WERI-Rb-1 (cell line): ENCODE measurements at regions not wholly inside any gene's neighbourhood (a gene's known extent, or its start where the extent isn't known, plus 50 kb on each side); places are given as distances from the start of the nearest gene placed in this dataset.

Experiments used
- DNase-seq: peaks from one replicate; pipeline ENCODE4 v3.0.0-alpha.2; 2020
- H3K27ac ChIP-seq: fragments of 250-450 bp; sonication (Bioruptor Pico); 2 replicates; pipeline ENCODE4 v1.5.1; 2020; ENCODE audit warnings: mild to moderate bottlenecking, moderate library complexity
- H3K27me3 ChIP-seq: fragments of 250-450 bp; sonication (Bioruptor Pico); 2 replicates; pipeline ENCODE4 v1.5.1; 2021; ENCODE audit warnings: mild to moderate bottlenecking, low read depth, moderate library complexity; ENCODE audit not compliant: insufficient read depth, severe bottlenecking
- H3K36me3 ChIP-seq: fragments of 250-450 bp; sonication (Bioruptor Pico); 2 replicates; pipeline ENCODE4 v1.5.1; 2020; ENCODE audit warnings: mild to moderate bottlenecking, moderate library complexity
- H3K4me3 ChIP-seq: 2 replicates; pipeline ENCODE4 v1.5.1; 2011; ENCODE audit warnings: low read depth, mild to moderate bottlenecking, control low read depth, low read length
- H3K9me3 ChIP-seq: fragments of 250-450 bp; sonication (Bioruptor Pico); 2 replicates; pipeline ENCODE4 v1.5.1; 2021; ENCODE audit warnings: mild to moderate bottlenecking, moderate library complexity; ENCODE audit not compliant: severe bottlenecking
- TF ChIP-seq, protein P1 (sequence below): IDR thresholded peaks from 2 replicates; pipeline ENCODE4 v1.5.1; 2011; ENCODE audit warnings: low read depth, mild to moderate bottlenecking, control low read depth, inconsistent platforms, low read length

DNA sequence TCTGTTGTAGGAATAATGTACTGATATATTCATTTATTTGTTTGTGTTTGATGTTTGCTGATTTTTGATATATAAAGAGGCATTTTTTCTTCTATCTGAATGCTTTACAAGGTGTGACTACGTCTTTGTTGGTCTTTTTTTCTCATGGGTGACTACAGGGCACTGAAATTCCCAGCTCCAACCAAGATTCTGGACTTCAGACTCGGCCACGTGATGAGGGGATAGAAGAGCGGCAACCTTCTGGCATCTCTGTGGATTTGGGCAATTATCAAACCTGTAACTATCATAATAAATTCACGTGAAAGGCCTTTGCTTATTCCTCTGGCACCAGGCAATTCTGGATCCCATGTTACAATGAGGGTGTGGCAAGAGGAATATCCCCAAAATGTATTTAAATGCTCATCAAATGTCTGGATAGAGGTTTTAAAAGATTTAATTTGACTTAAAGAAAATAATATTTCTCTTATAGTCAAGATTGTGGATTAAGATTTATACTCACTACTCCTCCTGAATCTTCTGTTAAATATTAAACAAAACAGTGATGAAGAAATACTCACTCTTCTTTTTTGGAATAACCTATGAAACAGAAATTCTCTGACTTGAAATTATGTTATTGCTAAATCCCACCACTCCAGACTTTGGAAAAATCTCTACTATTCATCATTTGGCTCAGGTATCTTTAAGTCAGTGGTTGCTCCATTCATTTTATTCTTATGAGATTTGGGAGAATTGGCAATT lies 276.3 kb downstream of the GPR37 start:
- no peaks in the 10 kb centered on the region for H3K27me3 ChIP-seq
- H3K36me3 ChIP-seq: no peaks in the 10 kb centered on the region
- DNase-seq: no peak
- no peaks in the 10 kb centered on the region for H3K9me3 ChIP-seq
- no peak overlapping the region for H3K27ac ChIP-seq
- H3K4me3 ChIP-seq: no peak overlapping the region
- TF ChIP-seq, protein P1, sequence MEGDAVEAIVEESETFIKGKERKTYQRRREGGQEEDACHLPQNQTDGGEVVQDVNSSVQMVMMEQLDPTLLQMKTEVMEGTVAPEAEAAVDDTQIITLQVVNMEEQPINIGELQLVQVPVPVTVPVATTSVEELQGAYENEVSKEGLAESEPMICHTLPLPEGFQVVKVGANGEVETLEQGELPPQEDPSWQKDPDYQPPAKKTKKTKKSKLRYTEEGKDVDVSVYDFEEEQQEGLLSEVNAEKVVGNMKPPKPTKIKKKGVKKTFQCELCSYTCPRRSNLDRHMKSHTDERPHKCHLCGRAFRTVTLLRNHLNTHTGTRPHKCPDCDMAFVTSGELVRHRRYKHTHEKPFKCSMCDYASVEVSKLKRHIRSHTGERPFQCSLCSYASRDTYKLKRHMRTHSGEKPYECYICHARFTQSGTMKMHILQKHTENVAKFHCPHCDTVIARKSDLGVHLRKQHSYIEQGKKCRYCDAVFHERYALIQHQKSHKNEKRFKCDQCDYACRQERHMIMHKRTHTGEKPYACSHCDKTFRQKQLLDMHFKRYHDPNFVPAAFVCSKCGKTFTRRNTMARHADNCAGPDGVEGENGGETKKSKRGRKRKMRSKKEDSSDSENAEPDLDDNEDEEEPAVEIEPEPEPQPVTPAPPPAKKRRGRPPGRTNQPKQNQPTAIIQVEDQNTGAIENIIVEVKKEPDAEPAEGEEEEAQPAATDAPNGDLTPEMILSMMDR: no peak

DNA sequence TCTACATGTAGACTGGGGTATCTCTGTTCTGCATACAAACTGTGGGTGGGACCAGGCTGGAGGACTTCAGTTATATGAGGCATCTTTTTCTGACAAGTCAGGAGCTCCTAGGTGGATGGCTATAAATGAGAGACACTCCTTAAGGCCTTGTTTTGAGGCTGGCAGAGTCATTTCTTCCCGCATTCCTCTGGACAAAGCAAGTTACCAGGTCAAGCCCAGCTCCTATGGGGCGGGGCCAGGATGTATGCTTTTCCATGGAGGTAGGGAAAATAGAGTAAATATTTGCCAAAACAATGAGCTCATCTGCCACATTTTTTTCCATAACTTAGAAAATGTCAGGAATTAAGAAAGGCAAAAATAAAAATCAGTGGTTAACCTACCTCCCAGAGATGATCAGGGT lies 283.4 kb downstream of the GPR37 start:
- H3K27ac ChIP-seq: no peak overlapping the region
- TF ChIP-seq, protein P1: no peak
- no peaks in the 10 kb centered on the region for H3K9me3 ChIP-seq
- no peaks in the 10 kb centered on the region for H3K27me3 ChIP-seq
- H3K4me3 ChIP-seq: no peak overlapping the region
- no peaks in the 10 kb centered on the region for H3K36me3 ChIP-seq
- no peak for DNase-seq

DNA sequence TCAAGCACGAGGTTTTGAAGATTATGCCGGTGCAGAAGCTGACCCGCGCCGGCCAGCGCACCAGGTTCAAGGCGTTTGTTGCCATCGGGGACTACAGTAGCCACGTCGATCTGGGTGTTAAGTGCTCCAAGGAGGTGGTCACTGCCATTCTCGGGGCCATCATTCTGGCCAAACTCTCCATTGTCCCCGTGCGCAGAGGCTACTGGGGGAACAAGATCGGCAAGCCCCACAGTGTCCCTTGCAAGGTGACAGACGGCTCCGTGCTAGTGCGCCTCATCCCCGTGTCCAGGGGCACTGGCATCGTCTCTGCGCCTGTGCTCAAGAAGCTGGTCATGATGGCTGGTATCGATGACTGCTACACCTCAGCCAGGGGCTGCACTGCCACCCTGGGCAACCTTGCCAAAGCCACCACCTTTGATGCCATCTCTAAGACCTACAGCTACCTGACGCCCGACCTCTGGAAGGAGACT lies 284.7 kb downstream of the GPR37 start:
- TF ChIP-seq, protein P1: no peak
- Histone ChIP-seq H3K27me3 (no peaks in the 10 kb centered on the region), H3K27ac (no peak overlapping the region), H3K36me3 (no peaks in the 10 kb centered on the region), H3K9me3 (no peaks in the 10 kb centered on the region), H3K4me3 (no peak overlapping the region)
- no peak for DNase-seq

DNA sequence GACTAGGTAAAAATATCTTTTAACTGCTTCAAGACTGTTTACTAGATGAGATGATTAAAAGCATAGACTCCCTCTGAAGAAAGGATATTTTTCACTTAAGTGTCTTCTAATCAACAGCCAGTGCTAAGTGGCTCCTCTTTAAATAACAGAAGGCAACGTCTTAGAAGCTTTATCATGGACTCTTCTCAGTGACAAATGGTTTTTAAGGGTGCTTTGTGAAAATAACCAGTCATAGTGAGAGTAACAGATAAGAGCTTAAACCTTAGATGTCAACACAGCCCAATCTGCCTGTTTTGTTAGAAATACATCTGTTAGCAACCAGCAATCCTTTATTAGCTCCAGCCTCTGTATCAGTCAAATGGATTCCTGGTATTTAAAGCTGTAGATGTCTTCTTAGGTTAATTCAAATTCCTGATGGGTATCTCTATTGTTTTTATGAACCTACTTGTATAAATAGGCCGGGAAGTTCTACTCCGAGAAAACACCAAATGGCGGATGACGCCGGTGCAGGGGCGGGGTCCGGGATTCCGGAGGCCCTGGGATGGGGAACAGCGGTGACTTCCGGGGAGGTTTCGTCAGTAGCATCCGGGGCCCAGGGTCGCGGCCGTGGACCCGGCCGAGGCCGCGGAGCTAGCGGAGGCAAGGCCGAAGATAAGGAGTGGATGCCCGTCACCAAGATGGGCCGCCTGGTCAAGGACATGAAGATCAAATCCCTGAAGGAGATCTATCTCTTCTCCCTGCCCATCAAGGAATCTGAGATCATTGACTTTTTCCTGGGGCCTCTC lies 285.4 kb downstream of the GPR37 start:
- no peaks in the 10 kb centered on the region for H3K36me3 ChIP-seq

DNA sequence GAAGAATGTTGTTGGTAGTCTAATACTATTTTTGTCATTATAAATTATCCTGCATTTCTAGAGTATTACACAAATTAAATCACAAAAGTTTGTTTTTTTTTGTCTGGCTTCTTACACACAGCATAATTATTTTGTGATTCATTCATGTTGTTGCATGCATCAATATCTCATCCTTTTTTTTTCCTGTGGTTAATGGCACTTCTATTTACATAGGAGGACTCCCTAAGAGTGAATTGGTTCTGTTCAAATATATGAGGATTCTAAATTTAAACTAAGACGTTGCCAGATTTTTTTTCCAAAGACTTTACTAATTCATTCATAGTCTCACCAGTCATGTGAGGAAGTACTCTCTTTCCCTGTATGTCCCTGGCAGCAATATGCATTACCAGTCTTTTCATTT lies 303.3 kb downstream of the GPR37 start:
- TF ChIP-seq, protein P1: no peak
- no peak for DNase-seq

More for the DNA sequence above, 285.4 kb downstream of the GPR37 start:
- Histone ChIP-seq H3K27ac (no peak overlapping the region), H3K4me3 (no peak overlapping the region), H3K9me3 (no peaks in the 10 kb centered on the region), H3K27me3 (no peaks in the 10 kb centered on the region)
- no peak for DNase-seq
- TF ChIP-seq, protein P1: no peak

More for the DNA sequence above, 303.3 kb downstream of the GPR37 start:
- Histone ChIP-seq H3K4me3 (no peak overlapping the region), H3K9me3 (peaks cover 3% of the 10 kb centered on the region), H3K36me3 (no peaks in the 10 kb centered on the region), H3K27me3 (no peaks in the 10 kb centered on the region), H3K27ac (no peak overlapping the region)
